DND-41 (cell line): ENCODE measurements at regions not wholly inside any gene's neighbourhood (a gene's known extent, or its start where the extent isn't known, plus 50 kb on each side); places are given as distances from the start of the nearest gene placed in this dataset.

Experiments used
- EZH2 ChIP-seq: IDR thresholded peaks from 3 replicates; pipeline ENCODE4 v1.6.1; 2012; ENCODE audit warnings: borderline replicate concordance, low read depth, mild to moderate bottlenecking, moderate library complexity, low read length, inconsistent platforms; ENCODE audit not compliant: severe bottlenecking
- TF ChIP-seq, protein P1 (sequence below): IDR thresholded peaks from 2 replicates; pipeline ENCODE4 v1.5.1; 2012; ENCODE audit warnings: borderline replicate concordance, low read length, moderate library complexity, mild to moderate bottlenecking; ENCODE audit not compliant: poor library complexity, severe bottlenecking; ENCODE audit errors: extremely low read depth

DNA sequence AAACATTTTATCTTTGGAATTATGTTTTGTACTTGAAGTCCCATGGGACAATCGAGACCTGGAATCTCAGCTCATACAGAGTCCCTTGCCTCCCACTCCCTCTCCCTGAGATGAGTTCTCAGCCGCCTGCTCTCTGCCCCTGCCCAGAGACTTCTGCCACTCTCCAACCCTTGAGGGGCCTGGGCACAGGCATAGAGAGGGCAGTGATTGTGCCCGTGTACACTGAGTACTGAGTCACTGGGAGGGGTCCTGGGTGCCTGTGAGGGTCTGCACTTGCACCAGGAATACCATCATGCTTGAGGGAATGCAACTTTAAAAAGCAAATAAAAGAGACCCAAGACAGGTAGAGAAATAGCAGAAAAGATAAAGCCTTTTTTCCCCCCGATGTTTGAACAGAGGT lies 453.8 kb upstream of the HS3ST5 start:
- TF ChIP-seq, protein P1, sequence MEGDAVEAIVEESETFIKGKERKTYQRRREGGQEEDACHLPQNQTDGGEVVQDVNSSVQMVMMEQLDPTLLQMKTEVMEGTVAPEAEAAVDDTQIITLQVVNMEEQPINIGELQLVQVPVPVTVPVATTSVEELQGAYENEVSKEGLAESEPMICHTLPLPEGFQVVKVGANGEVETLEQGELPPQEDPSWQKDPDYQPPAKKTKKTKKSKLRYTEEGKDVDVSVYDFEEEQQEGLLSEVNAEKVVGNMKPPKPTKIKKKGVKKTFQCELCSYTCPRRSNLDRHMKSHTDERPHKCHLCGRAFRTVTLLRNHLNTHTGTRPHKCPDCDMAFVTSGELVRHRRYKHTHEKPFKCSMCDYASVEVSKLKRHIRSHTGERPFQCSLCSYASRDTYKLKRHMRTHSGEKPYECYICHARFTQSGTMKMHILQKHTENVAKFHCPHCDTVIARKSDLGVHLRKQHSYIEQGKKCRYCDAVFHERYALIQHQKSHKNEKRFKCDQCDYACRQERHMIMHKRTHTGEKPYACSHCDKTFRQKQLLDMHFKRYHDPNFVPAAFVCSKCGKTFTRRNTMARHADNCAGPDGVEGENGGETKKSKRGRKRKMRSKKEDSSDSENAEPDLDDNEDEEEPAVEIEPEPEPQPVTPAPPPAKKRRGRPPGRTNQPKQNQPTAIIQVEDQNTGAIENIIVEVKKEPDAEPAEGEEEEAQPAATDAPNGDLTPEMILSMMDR = no peak
- no peak for TF ChIP-seq EZH2
